Mesenchymal stem cell (in vitro differentiated cells and primary cell): ENCODE measurements at regions not wholly inside any gene's neighbourhood (a gene's known extent, or its start where the extent isn't known, plus 50 kb on each side); places are given as distances from the start of the nearest gene placed in this dataset.
"Not testable (repeated sequence)": the region's sequence is repeated elsewhere in the genome, so short reads cannot be mapped to it uniquely, and the experiment has no call there.

Experiments used
- DNase-seq: peaks from one replicate; pipeline ENCODE4 v3.0.0-alpha.2; 2013
- H2AFZ ChIP-seq: one replicate; pipeline ENCODE4 v1.6.1; 2013; ENCODE audit warnings: low read depth, mild to moderate bottlenecking, control low read depth, inconsistent platforms, low read length, moderate library complexity
- H2AK5ac ChIP-seq: 2 replicates; pipeline ENCODE4 v1.6.1; 2013; ENCODE audit warnings: low read length, moderate library complexity, mild to moderate bottlenecking, inconsistent platforms; ENCODE audit not compliant: severe bottlenecking
- H2BK120ac ChIP-seq: one replicate; pipeline ENCODE4 v1.6.1; 2013; ENCODE audit warnings: low read depth, mild to moderate bottlenecking, inconsistent platforms, low read length, moderate library complexity
- H2BK12ac ChIP-seq, 2 experiments: one replicate each; pipeline ENCODE4 v1.6.1; 2013; ENCODE audit warnings: inconsistent platforms in 2 of 2, low read length in 2 of 2, mild to moderate bottlenecking in 2 of 2, moderate library complexity in 2 of 2, control low read depth in 1 of 2
- H2BK15ac ChIP-seq: one replicate; pipeline ENCODE4 v1.6.1; 2013; ENCODE audit warnings: mild to moderate bottlenecking, low read depth, inconsistent platforms; ENCODE audit not compliant: poor library complexity, severe bottlenecking
- H2BK5ac ChIP-seq: 2 replicates; pipeline ENCODE4 v1.6.1; 2013; ENCODE audit warnings: low read depth, mild to moderate bottlenecking, low read length, control low read depth, inconsistent platforms; ENCODE audit not compliant: poor library complexity, severe bottlenecking
- H3K14ac ChIP-seq, 2 experiments: one replicate each; pipeline ENCODE4 v1.6.1; 2013; ENCODE audit warnings: inconsistent platforms in 2 of 2, low read length in 2 of 2, control low read depth in 1 of 2, mild to moderate bottlenecking in 1 of 2, moderate library complexity in 1 of 2
- H3K18ac ChIP-seq, 2 experiments: one replicate each; pipeline ENCODE4 v1.6.1; 2013; ENCODE audit warnings: inconsistent platforms in 2 of 2, low read length in 2 of 2, control low read depth in 1 of 2, low read depth in 1 of 2, mild to moderate bottlenecking in 1 of 2
- H3K23ac ChIP-seq, 2 experiments: one replicate each; pipeline ENCODE4 v1.6.1; 2013; ENCODE audit warnings: inconsistent platforms in 2 of 2, low read length in 2 of 2, mild to moderate bottlenecking in 2 of 2, moderate library complexity in 2 of 2, control low read depth in 1 of 2
- H3K27ac ChIP-seq: 2 replicates; pipeline ENCODE4 v1.5.1; 2013; ENCODE audit warnings: mild to moderate bottlenecking, moderate library complexity, low read length, control low read depth, inconsistent platforms; ENCODE audit not compliant: poor library complexity, severe bottlenecking
- H3K27me3 ChIP-seq, 2 experiments: 2 replicates each; pipeline versions ENCODE4 v1.6.1 to v1.7.0; 2013; ENCODE audit warnings: low read length in 2 of 2, mild to moderate bottlenecking in 2 of 2, moderate library complexity in 2 of 2, control low read depth in 1 of 2, inconsistent platforms in 1 of 2; ENCODE audit not compliant: control insufficient read depth in 1 of 2, insufficient read depth in 1 of 2
- H3K36me3 ChIP-seq, 2 experiments: 2 replicates each; pipeline versions ENCODE4 v1.6.1 to v1.7.0; 2013; ENCODE audit warnings: low read length in 2 of 2, control low read depth in 1 of 2, inconsistent platforms in 1 of 2, low read depth in 1 of 2, mild to moderate bottlenecking in 1 of 2; ENCODE audit not compliant: insufficient read depth in 2 of 2, control insufficient read depth in 1 of 2
- H3K4ac ChIP-seq, 2 experiments: one replicate each; pipeline ENCODE4 v1.6.1; 2013; ENCODE audit warnings: inconsistent platforms in 2 of 2, low read length in 2 of 2, mild to moderate bottlenecking in 2 of 2, moderate library complexity in 2 of 2, control low read depth in 1 of 2, low read depth in 1 of 2
- H3K4me1 ChIP-seq: 2 replicates; pipeline ENCODE4 v1.6.1; 2013; ENCODE audit warnings: low read depth, low read length, control low read depth; ENCODE audit not compliant: control insufficient read depth, insufficient read depth
- H3K4me2 ChIP-seq: 2 replicates; pipeline ENCODE4 v1.6.1; 2013; ENCODE audit warnings: low read length, mild to moderate bottlenecking, inconsistent platforms; ENCODE audit not compliant: poor library complexity, severe bottlenecking
- H3K4me3 ChIP-seq, 2 experiments: 2 replicates each; pipeline versions ENCODE4 v1.5.1 to v1.7.0; 2013; ENCODE audit warnings: low read length in 2 of 2, mild to moderate bottlenecking in 2 of 2, control low read depth in 1 of 2, low read depth in 1 of 2; ENCODE audit not compliant: insufficient read depth in 1 of 2
- H3K79me1 ChIP-seq: replicated peaks from 2 replicates; pipeline ENCODE4 v1.6.1; 2013; ENCODE audit warnings: mild to moderate bottlenecking, control low read depth, low read length, inconsistent platforms; ENCODE audit not compliant: poor library complexity, severe bottlenecking
- H3K9ac ChIP-seq: 2 replicates; pipeline ENCODE4 v1.7.0; 2013; ENCODE audit warnings: mild to moderate bottlenecking, low read length, moderate library complexity
- H3K9me3 ChIP-seq: 2 replicates; pipeline ENCODE4 v1.7.0; 2013; ENCODE audit warnings: mild to moderate bottlenecking, low read length; ENCODE audit not compliant: control insufficient read depth
- H4K8ac ChIP-seq: one replicate; pipeline ENCODE4 v1.6.1; 2013; ENCODE audit warnings: inconsistent platforms, mild to moderate bottlenecking, low read length, moderate library complexity
- H4K91ac ChIP-seq: one replicate; pipeline ENCODE4 v1.6.1; 2013; ENCODE audit warnings: mild to moderate bottlenecking, low read length, inconsistent platforms
- WGBS: methylation state at CpG from one replicate; pipeline ENCODE4 v1.1.7; 2013; ENCODE audit warnings: mixed read lengths; 5-methylcytosine and 5-hydroxymethylcytosine counted together

DNA sequence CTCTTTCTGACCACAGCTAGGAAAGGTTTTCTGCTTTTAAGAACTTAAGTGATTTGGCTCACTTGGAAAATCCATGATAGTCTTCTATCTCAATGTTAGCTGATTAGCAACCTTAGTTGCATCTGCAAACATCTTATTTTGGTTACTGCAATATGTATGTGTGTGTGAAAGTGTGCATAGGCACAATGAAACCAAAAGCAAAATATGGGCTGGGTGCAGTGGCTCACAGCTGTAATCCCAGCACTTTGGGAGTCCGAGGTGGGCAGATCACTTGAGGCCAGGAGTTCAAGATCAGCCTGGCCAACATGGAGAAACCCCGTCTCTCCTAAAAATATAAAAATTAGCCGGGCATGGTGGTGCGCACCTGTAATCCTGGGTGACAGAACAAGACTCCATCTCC is 246.9 kb upstream of the NCAM1 start:
- H3K36me3 ChIP-seq, H3K4me3 ChIP-seq, H2BK120ac ChIP-seq, H2BK5ac ChIP-seq, H3K4me2 ChIP-seq, H4K8ac ChIP-seq, H3K79me1 ChIP-seq, H3K27ac ChIP-seq, H3K9ac ChIP-seq, H3K23ac ChIP-seq, H2AFZ ChIP-seq, H3K27me3 ChIP-seq, H3K9me3 ChIP-seq, H2AK5ac ChIP-seq, H3K18ac ChIP-seq, DNase-seq, H3K4me1 ChIP-seq, H2BK12ac ChIP-seq, H4K91ac ChIP-seq, H3K4ac ChIP-seq, H2BK15ac ChIP-seq, H3K14ac ChIP-seq: not testable (repeated sequence)
- 84% methylated on average over 4 of the region's 4 CpGs for WGBS

DNA sequence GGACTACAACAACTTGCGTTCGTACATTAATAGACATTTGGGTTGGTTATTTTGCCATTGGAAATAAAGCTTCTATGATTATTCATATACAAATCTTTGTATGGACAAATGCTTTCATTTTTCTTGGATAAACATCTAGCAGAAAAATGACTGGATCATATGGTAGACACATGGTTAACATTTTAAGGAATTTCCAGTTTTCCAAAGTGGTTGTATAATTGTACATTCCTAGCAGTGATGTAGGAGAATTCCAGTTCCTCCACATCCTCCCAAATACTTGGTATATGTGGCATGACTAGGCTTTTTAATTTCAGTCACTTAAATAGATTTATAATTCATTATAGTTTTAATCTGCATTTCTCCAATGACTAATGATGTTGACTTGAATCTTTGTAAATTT is 246.2 kb upstream of the NCAM1 start:
- no peak overlapping the region for H2AK5ac ChIP-seq
- H3K9ac ChIP-seq: no peak overlapping the region
- no peak overlapping the region for H2BK15ac ChIP-seq
- no peak overlapping the region for H3K4ac ChIP-seq
- no peaks in the 10 kb centered on the region for H3K27me3 ChIP-seq
- no peak overlapping the region for H3K23ac ChIP-seq
- no peak overlapping the region for H2BK120ac ChIP-seq
- no peak overlapping the region for H3K4me2 ChIP-seq
- no peaks in the 10 kb centered on the region for H3K9me3 ChIP-seq
- no peak overlapping the region for H2BK5ac ChIP-seq
- no peak overlapping the region for H2AFZ ChIP-seq
- no peak overlapping the region for H3K27ac ChIP-seq
- H3K79me1 ChIP-seq: no peaks in the 10 kb centered on the region
- no peak overlapping the region for H4K91ac ChIP-seq
- no peak overlapping the region for H4K8ac ChIP-seq
- WGBS: no CpG with 5 or more reads among the region's 2 CpGs
- no peak overlapping the region for H3K14ac ChIP-seq
- H3K4me3 ChIP-seq: no peak overlapping the region
- no peak overlapping the region for H3K18ac ChIP-seq
- no peaks in the 10 kb centered on the region for H3K4me1 ChIP-seq
- DNase-seq: no peak
- H3K36me3 ChIP-seq: no peaks in the 10 kb centered on the region
- H2BK12ac ChIP-seq: no peak overlapping the region

DNA sequence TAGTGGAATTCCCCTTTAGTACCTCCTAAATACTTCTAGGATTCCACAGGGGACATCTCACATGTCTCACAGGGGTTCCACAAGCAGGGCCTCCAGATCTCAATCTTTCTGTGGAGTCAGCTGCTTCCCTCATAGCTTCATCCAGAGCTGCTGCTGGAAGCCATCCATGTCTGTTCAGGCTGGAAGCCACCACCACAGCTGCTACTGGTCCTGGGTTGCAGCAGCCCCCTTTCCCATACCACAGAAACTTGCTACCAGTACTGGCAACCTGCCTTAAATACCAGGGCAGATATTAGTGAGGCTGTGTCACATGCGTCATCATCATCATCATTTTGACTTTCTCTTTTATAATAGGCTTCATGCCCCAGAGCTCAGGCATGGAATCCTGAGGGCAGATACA is 242.7 kb upstream of the NCAM1 start:
- Histone ChIP-seq H4K8ac (no peak overlapping the region), H2BK15ac (no peak overlapping the region), H3K36me3 (no peaks in the 10 kb centered on the region), H3K4me3 (no peak overlapping the region), H3K23ac (no peak overlapping the region), H3K27ac (no peak overlapping the region), H3K14ac (no peak overlapping the region), H3K4me2 (no peak overlapping the region), H3K27me3 (peaks cover 0 to 16% of the 10 kb centered on the region in 2 experiments), H3K79me1 (no peaks in the 10 kb centered on the region), H2BK5ac (no peak overlapping the region), H3K9ac (no peak overlapping the region), H2AFZ (no peak overlapping the region), H2BK12ac (no peak overlapping the region), H3K9me3 (no peaks in the 10 kb centered on the region), H2BK120ac (no peak overlapping the region), H4K91ac (no peak overlapping the region), H2AK5ac (no peak overlapping the region), H3K4me1 (no peaks in the 10 kb centered on the region), H3K4ac (no peak overlapping the region), H3K18ac (no peak overlapping the region)
- DNase-seq: no peak
- WGBS: 45% methylated on average over 1 of the region's 1 CpG

DNA sequence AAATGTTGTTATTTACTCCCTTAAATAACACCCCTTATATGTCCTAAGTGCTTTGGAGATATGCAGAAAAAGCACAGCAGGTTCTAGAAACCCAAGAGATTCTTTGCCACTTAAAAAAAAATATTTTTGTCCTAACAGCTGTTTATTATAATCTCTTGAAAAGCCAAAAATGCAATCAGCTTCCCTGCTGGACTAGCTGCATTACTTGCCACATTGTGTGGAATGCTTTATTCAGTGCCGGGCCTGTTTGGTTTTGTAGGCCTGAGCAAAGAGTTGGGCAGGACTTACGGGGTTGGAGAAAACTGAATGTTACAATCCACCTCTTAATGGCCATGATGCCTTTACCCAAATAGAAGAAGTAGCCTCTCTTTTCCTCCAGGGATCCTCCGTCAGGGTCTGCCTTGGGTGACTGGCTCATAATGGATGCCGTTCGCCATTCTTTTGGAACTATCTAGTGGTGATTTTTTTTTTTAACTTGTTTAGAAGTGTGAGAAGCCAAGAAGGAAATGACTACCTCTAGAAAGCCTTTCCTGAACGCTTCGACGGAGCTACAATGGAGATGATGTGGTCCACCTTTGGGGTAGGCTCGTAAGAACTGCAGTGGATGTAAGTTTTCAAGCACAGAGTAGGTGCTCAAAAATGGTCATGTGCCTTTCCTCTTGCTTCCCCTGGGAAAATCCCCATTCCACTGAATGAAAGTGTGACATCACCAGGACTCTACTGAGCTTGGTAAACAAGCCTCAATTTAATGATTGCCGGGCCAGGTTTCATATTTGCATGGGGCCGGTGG is 241.3 kb upstream of the NCAM1 start:
- no peak overlapping the region for H3K27ac ChIP-seq
- no peaks in the 10 kb centered on the region for H3K79me1 ChIP-seq
- peaks cover 0 to 21% of the 10 kb centered on the region in 2 experiments for H3K27me3 ChIP-seq
- no peak overlapping the region for H3K4ac ChIP-seq
- H3K36me3 ChIP-seq: no peaks in the 10 kb centered on the region
- H3K9me3 ChIP-seq: no peaks in the 10 kb centered on the region
- no peak overlapping the region for H3K9ac ChIP-seq
- no peak overlapping the region for H2BK120ac ChIP-seq
- H4K91ac ChIP-seq: no peak overlapping the region
- H4K8ac ChIP-seq: no peak overlapping the region
- H3K4me1 ChIP-seq: no peaks in the 10 kb centered on the region
- H3K14ac ChIP-seq: no peak overlapping the region
- H2BK5ac ChIP-seq: no peak overlapping the region
- no peak overlapping the region for H3K23ac ChIP-seq
- DNase-seq: no peak
- H2BK15ac ChIP-seq: no peak overlapping the region
- H3K18ac ChIP-seq: no peak overlapping the region
- H2AFZ ChIP-seq: no peak overlapping the region
- no peak overlapping the region for H3K4me2 ChIP-seq
- no peak overlapping the region for H2AK5ac ChIP-seq
- no peak overlapping the region for H3K4me3 ChIP-seq
- 81% methylated on average over 9 of the region's 11 CpGs for WGBS
- no peak overlapping the region for H2BK12ac ChIP-seq
